ENCODE measurements at regions not wholly inside any gene's neighbourhood (a gene's known extent, or its start where the extent isn't known, plus 50 kb on each side); places are given as distances from the start of the nearest gene placed in this dataset.
A peak's percentile ranks its signal among the peaks of the same experiment; 100 is the strongest.

- Mint-ChIP-seq H3K36me3 (no peaks in the 10 kb centered on the region), H3K27ac (no peak overlapping the region), H3K4me3 (no peak overlapping the region), H3K9me3 (no peaks in the 10 kb centered on the region), H3K4me1 (peaks cover 6 to 13% (median 12%) of the 10 kb centered on the region in 3 donors), H3K27me3 (peaks cover 0 to 8% (median 0%) of the 10 kb centered on the region in 3 donors)
- no peak for DNase-seq
- ATAC-seq (ENCODE audit: low read depth in 2 of 2), result no peak
Measured at GRCh38 chr4:113826421-113826820, 64.9 kb upstream of the CAMK2D start.

DNA sequence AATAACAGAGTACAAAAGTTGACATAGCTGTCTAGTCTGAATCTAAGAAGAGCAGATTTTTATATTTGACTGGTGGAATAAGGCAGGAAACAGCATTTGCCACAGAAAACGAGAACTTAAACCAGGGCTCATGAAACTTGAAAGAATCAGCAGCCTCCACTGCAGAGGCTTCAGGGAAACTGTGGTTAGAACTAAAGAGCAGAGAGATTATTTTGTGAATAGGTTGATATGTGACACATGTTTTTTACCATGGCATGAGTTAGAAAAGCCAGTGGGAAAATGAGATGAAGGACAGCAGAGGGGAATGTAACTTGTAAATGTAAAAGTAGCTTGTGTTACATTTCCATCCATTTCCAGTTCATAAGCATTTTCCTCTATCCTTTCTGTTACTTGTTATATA, 63.7 kb upstream of the CAMK2D start:
- ATAC-seq (ENCODE audit: low read depth in 2 of 2) (peak in 1 of 2 donors; percentile 65), DNase-seq (no peak)
- Mint-ChIP-seq H3K4me3 (peak overlapping the region in 1 of 8 donors; percentile 16), H3K27me3 (peaks cover 0 to 8% (median 0%) of the 10 kb centered on the region in 3 donors), H3K36me3 (no peaks in the 10 kb centered on the region), H3K4me1 (peaks cover 5 to 13% (median 12%) of the 10 kb centered on the region in 3 donors), H3K9me3 (no peaks in the 10 kb centered on the region), H3K27ac (peak overlapping the region in 2 of 6 donors; percentile 11 to 51)

DNA sequence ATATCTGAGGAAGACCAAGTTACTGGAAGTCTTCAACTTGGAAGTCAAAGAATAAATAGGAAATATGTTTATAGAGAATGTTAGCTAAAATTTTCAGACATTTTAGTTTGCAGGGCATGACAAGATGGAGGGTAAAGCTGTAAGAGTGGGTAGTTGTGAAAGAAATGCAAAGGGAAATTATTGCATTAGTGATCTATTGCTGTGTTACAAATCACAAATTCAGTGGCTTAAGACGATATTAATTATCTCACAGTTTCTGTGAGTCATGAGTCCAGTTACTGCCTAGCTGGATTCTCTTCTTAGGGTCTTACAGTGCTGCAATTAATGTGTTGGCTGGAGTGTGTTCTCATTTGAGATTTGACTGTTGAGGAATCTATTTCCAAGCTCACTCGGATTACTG, 62.9 kb upstream of the CAMK2D start:
- peaks cover 5 to 13% (median 12%) of the 10 kb centered on the region in 3 donors for H3K4me1 Mint-ChIP-seq
- DNase-seq, result no peak
- no peak overlapping the region for H3K4me3 Mint-ChIP-seq
- ATAC-seq (ENCODE audit: low read depth in 2 of 2), result no peak
- no peaks in the 10 kb centered on the region for H3K9me3 Mint-ChIP-seq
- H3K27me3 Mint-ChIP-seq, result peaks cover 0 to 14% (median 7%) of the 10 kb centered on the region in 3 donors
- H3K36me3 Mint-ChIP-seq, result no peaks in the 10 kb centered on the region
- H3K27ac Mint-ChIP-seq, result no peak overlapping the region

DNA sequence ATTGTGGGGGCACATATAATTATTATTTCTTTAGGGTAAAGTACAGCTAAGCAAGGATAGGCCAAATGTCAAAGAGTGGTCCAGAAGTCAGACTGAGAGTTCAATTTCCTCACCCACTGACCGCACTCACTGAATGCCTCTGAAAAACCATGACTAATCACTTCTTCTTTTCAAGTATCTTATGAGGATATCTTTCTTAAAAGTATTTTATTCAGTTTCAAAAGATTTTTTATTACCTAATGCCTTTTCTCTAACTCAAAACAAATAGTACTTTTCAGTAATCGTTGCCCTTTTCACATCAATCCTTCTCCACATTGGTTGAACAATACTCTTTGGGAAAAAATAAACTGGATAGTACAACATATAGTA, 61.7 kb upstream of the CAMK2D start:
- H3K4me3 Mint-ChIP-seq, result no peak overlapping the region
- H3K27me3 Mint-ChIP-seq, result peaks cover 0 to 8% (median 7%) of the 10 kb centered on the region in 3 donors
- ATAC-seq (ENCODE audit: low read depth in 2 of 2), result no peak
- no peak overlapping the region for H3K27ac Mint-ChIP-seq
- H3K36me3 Mint-ChIP-seq, result no peaks in the 10 kb centered on the region
- DNase-seq, result no peak
- H3K9me3 Mint-ChIP-seq, result peaks cover 0 to 4% (median 0%) of the 10 kb centered on the region in 7 donors
- peaks cover 5 to 13% (median 12%) of the 10 kb centered on the region in 3 donors for H3K4me1 Mint-ChIP-seq

GRCh38 chr4:113822555-113823290, 61.2 kb upstream of the CAMK2D start:
- peaks cover 0 to 4% (median 0%) of the 10 kb centered on the region in 7 donors for H3K9me3 Mint-ChIP-seq
- ATAC-seq (ENCODE audit: low read depth in 2 of 2) (no peak), DNase-seq (no peak)
- H3K27me3 Mint-ChIP-seq, result peaks cover 0 to 8% (median 7%) of the 10 kb centered on the region in 3 donors
- H3K4me3 Mint-ChIP-seq, result no peak overlapping the region
- peaks cover 0 to under 1% of the 10 kb centered on the region in 2 donors for H3K36me3 Mint-ChIP-seq
- H3K4me1 Mint-ChIP-seq, result peaks cover 5 to 13% (median 12%) of the 10 kb centered on the region in 3 donors
- H3K27ac Mint-ChIP-seq, result peak overlapping the region in 1 of 6 donors; percentile 2

GRCh38 chr4:113821856-113822255, 60.3 kb upstream of the CAMK2D start:
- Mint-ChIP-seq H3K9me3 (peaks cover 0 to 4% (median 0%) of the 10 kb centered on the region in 7 donors), H3K4me3 (no peak overlapping the region), H3K27ac (no peak overlapping the region), H3K4me1 (peaks cover 5 to 13% (median 12%) of the 10 kb centered on the region in 3 donors), H3K27me3 (peaks cover 0 to 8% (median 7%) of the 10 kb centered on the region in 3 donors), H3K36me3 (peaks cover 0 to 3% of the 10 kb centered on the region in 2 donors)
- no peak for ATAC-seq (ENCODE audit: low read depth in 2 of 2)
- DNase-seq, result no peak

- Mint-ChIP-seq H3K36me3 (peaks cover 0 to 3% of the 10 kb centered on the region in 2 donors), H3K27me3 (peaks cover 0 to 8% (median 7%) of the 10 kb centered on the region in 3 donors), H3K9me3 (peaks cover 0 to 4% (median 0%) of the 10 kb centered on the region in 7 donors), H3K4me3 (no peak overlapping the region), H3K27ac (no peak overlapping the region), H3K4me1 (peaks cover 2 to 7% (median 3%) of the 10 kb centered on the region in 3 donors)
- ATAC-seq (ENCODE audit: low read depth in 2 of 2) (no peak), DNase-seq (no peak)
Measured at GRCh38 chr4:113820108-113820507, 58.6 kb upstream of the CAMK2D start.

GRCh38 chr4:113815826-113816225, 54.3 kb upstream of the CAMK2D start:
- H3K4me1 Mint-ChIP-seq, result no peaks in the 10 kb centered on the region
- peaks cover 0 to 3% of the 10 kb centered on the region in 2 donors for H3K36me3 Mint-ChIP-seq
- H3K27ac Mint-ChIP-seq, result no peak overlapping the region
- H3K4me3 Mint-ChIP-seq, result no peak overlapping the region
- no peak for ATAC-seq (ENCODE audit: low read depth in 2 of 2)
- peaks cover 0 to 4% (median 0%) of the 10 kb centered on the region in 7 donors for H3K9me3 Mint-ChIP-seq
- no peak for DNase-seq
- peaks cover 0 to 11% (median 8%) of the 10 kb centered on the region in 3 donors for H3K27me3 Mint-ChIP-seq

DNA sequence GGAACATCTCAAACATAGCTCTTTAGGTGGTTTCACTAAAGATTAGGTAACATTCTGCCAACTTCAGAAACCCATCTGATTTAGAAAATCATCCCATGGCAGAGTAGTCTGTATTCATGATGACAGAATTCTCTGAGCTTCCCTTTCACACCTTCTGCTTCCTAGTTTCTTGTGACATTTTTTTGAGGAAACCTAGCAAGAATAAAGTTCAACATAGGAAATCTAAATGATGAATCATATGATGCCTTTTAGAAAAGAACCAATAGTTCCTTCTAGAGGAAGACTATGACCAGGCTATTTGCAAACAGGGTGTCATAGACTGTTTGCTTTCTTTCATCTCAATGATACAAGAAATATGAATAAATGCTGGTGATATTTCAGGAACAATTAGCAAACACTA, 49.8 kb upstream of the CAMK2D start:
- ATAC-seq (ENCODE audit: low read depth in 2 of 2), result no peak
- Mint-ChIP-seq H3K27ac (no peak overlapping the region), H3K9me3 (peaks cover 0 to 3% (median 0%) of the 10 kb centered on the region in 7 donors), H3K4me1 (no peaks in the 10 kb centered on the region), H3K4me3 (no peak overlapping the region), H3K27me3 (peaks cover 0 to 4% (median 0%) of the 10 kb centered on the region in 3 donors), H3K36me3 (no peaks in the 10 kb centered on the region)
- DNase-seq, result no peak

Measured in naive B cell (primary cell).